Central memory CD8-positive, alpha-beta T cell (primary cell): ENCODE measurements at regions not wholly inside any gene's neighbourhood (a gene's known extent, or its start where the extent isn't known, plus 50 kb on each side); places are given as distances from the start of the nearest gene placed in this dataset.

Source experiments
- ATAC-seq: fragments of 150-1000 bp; cut with Tn5 transposase; replicated peaks from 2 replicates; pipeline ENCODE4 v1.10.0; 2022; ENCODE audit warnings: mild to moderate bottlenecking, moderate FRiP score, moderate number of reproducible peaks; ENCODE audit not compliant: poor library complexity, severe bottlenecking; ENCODE audit errors: extremely low read depth
- DNase-seq, 2 donors: peaks; one replicate each; pipeline ENCODE4 v3.0.0; 2021; ENCODE audit warnings: low spot score in 2 of 2
- H3K27ac Mint-ChIP-seq: one replicate; pipeline ENCODE4 v1.8.0; 2022; ENCODE audit warnings: low read depth, mild to moderate bottlenecking, moderate library complexity, mixed read lengths
- H3K27me3 Mint-ChIP-seq: one replicate; pipeline ENCODE4 v1.8.0; 2022; ENCODE audit warnings: mixed read lengths
- H3K36me3 Mint-ChIP-seq: one replicate; pipeline ENCODE4 v1.8.0; 2022; ENCODE audit warnings: mild to moderate bottlenecking, moderate library complexity, mixed read lengths; ENCODE audit not compliant: insufficient read depth
- H3K4me1 Mint-ChIP-seq: one replicate; pipeline ENCODE4 v1.8.0; 2022; ENCODE audit warnings: mixed read lengths
- H3K4me3 Mint-ChIP-seq: one replicate; pipeline ENCODE4 v1.8.0; 2022; ENCODE audit warnings: mild to moderate bottlenecking, moderate library complexity, mixed read lengths
- H3K9me3 Mint-ChIP-seq: one replicate; pipeline ENCODE4 v1.8.0; 2022; ENCODE audit warnings: mixed read lengths

DNA sequence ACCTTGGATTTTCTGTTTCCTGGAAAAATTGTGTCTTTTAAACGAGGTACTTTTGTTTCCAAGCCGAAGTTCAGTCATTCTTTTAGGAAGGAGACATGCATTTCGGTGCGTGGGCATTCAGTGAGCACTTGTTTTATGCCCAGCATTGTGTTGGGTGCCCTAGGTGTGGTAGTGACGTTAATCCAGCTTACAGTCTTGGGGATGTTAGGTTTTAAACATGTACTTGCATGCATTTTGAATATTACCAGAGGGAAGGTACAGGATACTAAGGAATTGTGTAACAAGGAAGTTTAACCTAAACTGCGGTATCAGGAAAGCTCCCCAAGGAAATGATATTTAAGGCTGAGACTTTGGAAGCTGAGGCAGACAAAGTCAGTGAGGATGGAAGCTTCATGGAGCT lies 66.3 kb downstream of the ARHGAP35 start:
- Mint-ChIP-seq H3K9me3 (no peaks in the 10 kb centered on the region), H3K36me3 (peaks cover 15% of the 10 kb centered on the region), H3K27ac (peak overlapping the region; percentile 32), H3K27me3 (no peaks in the 10 kb centered on the region), H3K4me3 (no peak overlapping the region), H3K4me1 (peaks cover 61% of the 10 kb centered on the region)
- DNase-seq (no peak), ATAC-seq (no peak)

DNA sequence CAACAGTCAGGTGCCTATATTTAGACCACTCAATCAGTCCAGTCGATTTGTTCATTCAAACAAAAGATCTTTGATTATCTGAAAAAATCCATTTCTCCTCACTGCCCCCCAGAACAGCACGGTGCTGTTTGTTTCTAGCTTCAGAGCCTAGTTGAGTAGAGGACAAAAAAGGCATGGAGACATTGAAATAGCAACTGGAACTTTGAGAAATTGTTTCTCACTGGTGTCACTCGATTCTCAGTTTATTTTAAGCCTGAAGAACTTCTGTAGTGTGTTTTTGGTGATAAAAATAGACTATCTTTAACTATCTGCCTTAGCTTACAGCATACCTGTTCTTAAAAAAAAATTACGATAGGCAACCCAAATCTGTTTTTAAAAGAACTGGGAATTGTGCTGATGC lies 67.1 kb downstream of the ARHGAP35 start:
- Mint-ChIP-seq H3K27ac (peak overlapping the region; percentile 32), H3K4me1 (peaks cover 66% of the 10 kb centered on the region)

GRCh38 chr19:46928951-46929350 lies 68.2 kb downstream of the ARHGAP35 start:
- Mint-ChIP-seq H3K4me1 (peaks cover 74% of the 10 kb centered on the region), H3K9me3 (no peaks in the 10 kb centered on the region), H3K27me3 (no peaks in the 10 kb centered on the region), H3K4me3 (no peak overlapping the region), H3K27ac (no peak overlapping the region), H3K36me3 (peaks cover 6% of the 10 kb centered on the region)
- ATAC-seq (no peak), DNase-seq (no peak)

More for the DNA sequence above, 67.1 kb downstream of the ARHGAP35 start:
- Mint-ChIP-seq H3K4me3 (no peak overlapping the region), H3K27me3 (no peaks in the 10 kb centered on the region), H3K9me3 (no peaks in the 10 kb centered on the region), H3K36me3 (peaks cover 7% of the 10 kb centered on the region)
- ATAC-seq, result no peak
- no peak for DNase-seq

DNA sequence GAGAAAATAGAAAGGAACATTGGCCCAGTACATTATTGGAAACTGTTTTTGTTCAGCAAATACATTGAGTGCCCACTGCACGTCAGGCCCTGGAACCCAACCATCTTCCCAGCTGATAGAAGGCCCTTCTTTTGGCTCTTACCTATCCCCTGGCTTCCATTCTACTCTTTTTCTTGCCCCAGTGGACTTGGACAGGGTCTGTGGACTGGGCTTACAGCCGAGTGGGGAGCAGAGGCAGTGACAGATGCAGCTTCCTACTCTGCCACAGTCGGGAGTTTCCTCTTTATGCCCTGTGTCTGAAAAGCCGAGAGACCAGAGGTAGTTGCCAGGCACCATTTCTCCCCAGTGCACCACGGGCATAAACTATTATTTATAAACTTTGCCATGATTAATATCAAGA lies 70.4 kb downstream of the ARHGAP35 start:
- H3K27ac Mint-ChIP-seq, result peak overlapping the region; percentile 85
- no peak for DNase-seq
- H3K4me1 Mint-ChIP-seq, result peaks cover 71% of the 10 kb centered on the region
- H3K9me3 Mint-ChIP-seq, result no peaks in the 10 kb centered on the region
- no peaks in the 10 kb centered on the region for H3K27me3 Mint-ChIP-seq
- peaks cover 11% of the 10 kb centered on the region for H3K36me3 Mint-ChIP-seq
- ATAC-seq, result no peak
- no peak overlapping the region for H3K4me3 Mint-ChIP-seq

DNA sequence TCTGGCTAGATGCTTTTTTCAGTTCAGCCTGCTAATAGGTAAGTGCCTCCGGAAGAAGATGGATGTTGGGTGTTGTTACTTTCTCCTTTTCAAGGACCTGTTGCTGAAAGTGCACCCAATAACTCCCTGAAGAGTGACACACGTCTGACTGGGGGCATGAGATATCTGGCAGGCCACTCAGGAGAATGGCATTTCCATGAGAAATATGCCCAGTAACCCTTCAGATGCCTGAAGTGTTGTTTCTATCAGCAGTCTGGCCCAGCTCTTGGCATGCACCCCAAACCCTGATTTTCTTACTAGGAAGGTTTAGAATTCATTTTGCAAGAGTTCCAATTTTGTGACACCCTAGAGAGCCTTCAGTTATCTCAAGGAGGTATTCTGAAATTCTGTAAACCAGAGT lies 71.5 kb downstream of the ARHGAP35 start:
- DNase-seq (no peak), ATAC-seq (no peak)
- Mint-ChIP-seq H3K4me3 (no peak overlapping the region), H3K36me3 (peaks cover 10% of the 10 kb centered on the region), H3K27me3 (no peaks in the 10 kb centered on the region), H3K4me1 (peaks cover 71% of the 10 kb centered on the region), H3K27ac (peak overlapping the region; percentile 85), H3K9me3 (no peaks in the 10 kb centered on the region)

- no peak for DNase-seq
- peaks cover 26% of the 10 kb centered on the region for H3K36me3 Mint-ChIP-seq
- H3K27ac Mint-ChIP-seq, result peak overlapping the region; percentile 93
- H3K4me1 Mint-ChIP-seq, result peaks cover 77% of the 10 kb centered on the region
- H3K27me3 Mint-ChIP-seq, result no peaks in the 10 kb centered on the region
- H3K9me3 Mint-ChIP-seq, result no peaks in the 10 kb centered on the region
- peak; percentile 52 for ATAC-seq
- peak overlapping the region; percentile 73 for H3K4me3 Mint-ChIP-seq
Observed at GRCh38 chr19:46935066-46935663, 74.4 kb downstream of the ARHGAP35 start.

DNA sequence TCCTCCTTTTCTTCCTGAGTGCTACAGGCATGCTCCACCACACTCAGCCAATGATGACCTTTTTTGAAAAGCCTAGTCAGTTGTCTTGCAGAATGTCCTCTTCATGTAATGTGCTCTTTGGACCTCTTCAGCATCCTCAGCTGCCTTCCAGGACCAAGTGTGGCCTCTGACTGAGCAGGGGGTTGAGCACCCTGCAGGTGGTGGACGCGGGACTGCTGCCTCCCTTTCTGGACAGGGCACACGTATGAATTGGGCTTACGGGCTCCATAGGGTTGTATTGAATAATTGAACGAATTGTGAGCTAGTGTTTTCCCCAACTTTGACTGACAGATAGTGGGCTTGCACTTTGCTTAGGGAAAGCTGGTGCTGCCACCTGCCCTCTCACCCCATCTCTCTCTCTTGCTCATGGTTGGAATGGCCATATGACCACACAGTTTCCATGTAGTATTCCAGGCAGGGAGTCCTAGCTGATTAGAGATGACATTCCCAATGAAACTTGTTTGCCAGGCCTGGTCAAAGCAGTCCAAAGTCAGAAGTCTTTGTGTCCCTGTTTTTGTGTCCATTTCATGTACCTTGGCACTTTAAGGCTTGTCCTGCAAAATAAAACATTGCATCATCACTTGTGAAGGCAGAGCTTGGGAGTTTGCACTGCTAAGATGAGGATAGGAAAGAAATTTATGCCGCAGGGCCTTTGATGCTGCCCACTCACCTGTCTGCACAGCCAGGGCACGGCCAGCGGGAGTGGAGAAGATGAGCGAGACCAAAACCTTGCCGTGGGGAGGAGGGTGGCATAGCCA lies 76.3 kb upstream of the NPAS1 start:
- DNase-seq (no peak), ATAC-seq (no peak)
- H3K36me3 Mint-ChIP-seq, result peaks cover 40% of the 10 kb centered on the region
- H3K4me3 Mint-ChIP-seq, result no peak overlapping the region
- H3K9me3 Mint-ChIP-seq, result no peaks in the 10 kb centered on the region
- peaks cover 59% of the 10 kb centered on the region for H3K4me1 Mint-ChIP-seq
- no peak overlapping the region for H3K27ac Mint-ChIP-seq
- H3K27me3 Mint-ChIP-seq, result no peaks in the 10 kb centered on the region

- Mint-ChIP-seq H3K9me3 (no peaks in the 10 kb centered on the region), H3K4me1 (peaks cover 54% of the 10 kb centered on the region), H3K27ac (peak overlapping the region; percentile 32), H3K36me3 (peaks cover 34% of the 10 kb centered on the region), H3K27me3 (no peaks in the 10 kb centered on the region), H3K4me3 (peak overlapping the region; percentile 12)
- DNase-seq, result no peak
- ATAC-seq, result no peak
Observed at GRCh38 chr19:46944123-46944748, 75.4 kb upstream of the NPAS1 start.

GRCh38 chr19:46944918-46945628 lies 74.6 kb upstream of the NPAS1 start:
- Mint-ChIP-seq H3K36me3 (peaks cover 28% of the 10 kb centered on the region), H3K4me3 (no peak overlapping the region), H3K27ac (peak overlapping the region; percentile 29), H3K27me3 (no peaks in the 10 kb centered on the region), H3K4me1 (peaks cover 57% of the 10 kb centered on the region), H3K9me3 (no peaks in the 10 kb centered on the region)
- DNase-seq (no peak), ATAC-seq (no peak)

- Mint-ChIP-seq H3K27ac (peak overlapping the region; percentile 29), H3K27me3 (no peaks in the 10 kb centered on the region), H3K9me3 (no peaks in the 10 kb centered on the region), H3K4me1 (peaks cover 60% of the 10 kb centered on the region), H3K36me3 (peaks cover 26% of the 10 kb centered on the region), H3K4me3 (peak overlapping the region; percentile 20)
- DNase-seq (no peak), ATAC-seq (no peak)
Observed at GRCh38 chr19:46945694-46946489, 73.7 kb upstream of the NPAS1 start.

DNA sequence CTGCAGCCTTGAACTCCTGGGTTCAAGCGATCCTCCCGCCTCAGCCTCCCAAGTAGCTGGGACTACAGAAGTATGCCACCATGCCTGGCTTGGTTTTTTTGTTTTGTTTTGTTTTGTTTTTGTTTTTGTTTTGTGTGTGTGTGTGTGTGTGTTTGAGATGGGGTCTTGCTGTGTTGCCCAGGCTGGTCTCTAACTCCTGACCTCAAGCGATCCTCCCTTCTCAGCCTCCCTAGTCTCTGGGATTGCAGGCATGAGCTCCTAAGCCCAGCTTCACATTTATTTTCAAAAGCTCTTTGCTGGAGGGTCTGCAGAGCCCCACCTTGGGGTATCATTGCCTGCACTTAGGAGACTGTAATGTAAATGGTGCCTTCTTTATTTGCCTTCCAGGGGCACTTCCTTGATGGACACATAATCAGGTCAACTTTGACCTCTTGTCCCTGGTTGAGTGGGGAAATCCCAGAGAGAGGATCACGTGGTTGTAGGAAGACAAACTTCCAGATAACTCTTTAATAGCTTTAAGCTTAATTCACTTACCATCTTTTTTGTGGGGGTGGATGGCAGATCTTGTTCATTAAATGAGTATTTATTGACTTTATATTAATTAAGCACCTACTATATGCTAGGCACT lies 72.9 kb upstream of the NPAS1 start:
- no peaks in the 10 kb centered on the region for H3K27me3 Mint-ChIP-seq
- no peak for ATAC-seq
- peaks cover 63% of the 10 kb centered on the region for H3K4me1 Mint-ChIP-seq
- no peak for DNase-seq
- H3K36me3 Mint-ChIP-seq, result peaks cover 22% of the 10 kb centered on the region
- no peak overlapping the region for H3K4me3 Mint-ChIP-seq
- no peak overlapping the region for H3K27ac Mint-ChIP-seq
- no peaks in the 10 kb centered on the region for H3K9me3 Mint-ChIP-seq
